B cell (primary cell): ENCODE measurements at regions not wholly inside any gene's neighbourhood (a gene's known extent, or its start where the extent isn't known, plus 50 kb on each side); places are given as distances from the start of the nearest gene placed in this dataset.

Experiments used
- ATAC-seq: fragments of 200-7000 bp; cut with Tn5 transposase; one replicate; pipeline ENCODE4 v1.10.0; 2021; ENCODE audit warnings: low read depth, mild to moderate bottlenecking, moderate number of reproducible peaks, moderate library complexity
- CTCF ChIA-PET: fragments of 350-600 bp; sonication (Branson Sonifier 250); formaldehyde crosslinking; loops from one replicate; lab custom pipeline; 2021; ENCODE audit warnings: antibody characterized with exemption, inconsistent platforms; lab: Charles Lee
- POLR2A ChIA-PET: fragments of 350-600 bp; sonication (Branson Sonifier 250); formaldehyde crosslinking; loops from one replicate; lab custom pipeline; 2021; ENCODE audit warnings: antibody characterized with exemption; lab: Charles Lee
- DNase-seq: peaks from one replicate; pipeline ENCODE4 v3.0.0; 2013
- H2AFZ ChIP-seq: 2 replicates; pipeline ENCODE4 v1.6.1; 2012; ENCODE audit warnings: mild to moderate bottlenecking, low read depth, low read length; ENCODE audit not compliant: insufficient read depth, poor library complexity, severe bottlenecking
- H3K27ac ChIP-seq, 2 donors: 1 replicate in 1 of 2; 2 replicates in 1 of 2; pipeline ENCODE4 v1.5.1; 2012 to 2013; ENCODE audit warnings: low read length in 2 of 2, mild to moderate bottlenecking in 2 of 2, moderate library complexity in 1 of 2
- H3K27me3 ChIP-seq, 4 experiments: fragments of 200-600 bp in 1 of 4; sonication (generic) in 1 of 4; replicated peaks in 1 of 4; 1 replicate in 2 of 4; 2 replicates in 2 of 4; pipeline versions ENCODE4 v1.6.1 to v1.7.0; 2013 to 2016; ENCODE audit warnings: low read length in 3 of 4, mild to moderate bottlenecking in 2 of 4, mixed read lengths in 1 of 4, moderate library complexity in 1 of 4; ENCODE audit not compliant: insufficient read depth in 4 of 4, control insufficient read depth in 3 of 4; ENCODE audit errors: control extremely low read depth in 1 of 4
- H3K36me3 ChIP-seq, 2 experiments: replicated peaks in 1 of 2; 1 replicate in 1 of 2; 2 replicates in 1 of 2; pipeline versions ENCODE4 v1.6.1 to v1.7.1; 2013; ENCODE audit warnings: low read length in 1 of 2; ENCODE audit not compliant: insufficient read depth in 2 of 2, control insufficient read depth in 1 of 2; ENCODE audit errors: control extremely low read depth in 1 of 2, extremely low read depth in 1 of 2
- H3K4me1 ChIP-seq, 2 donors: fragments of 200-600 bp in 1 of 2; sonication (generic) in 1 of 2; 1 replicate in 1 of 2; 2 replicates in 1 of 2; pipeline versions ENCODE4 v1.5.1 to v1.6.1; 2013 to 2017; ENCODE audit warnings: low read length in 2 of 2; ENCODE audit not compliant: control insufficient read depth in 2 of 2, insufficient read depth in 2 of 2
- H3K4me2 ChIP-seq: replicated peaks from 2 replicates; pipeline ENCODE3; 2012; ENCODE audit warnings: mild to moderate bottlenecking, low read depth, low read length; ENCODE audit not compliant: poor library complexity, severe bottlenecking
- H3K4me3 ChIP-seq, 5 experiments: fragments of 200-600 bp in 1 of 5; sonication (generic) in 1 of 5; 1 replicate in 3 of 5; 2 replicates in 2 of 5; pipeline versions ENCODE4 v1.5.1 to v1.7.0; 2011 to 2016; ENCODE audit warnings: low read length in 4 of 5, mild to moderate bottlenecking in 4 of 5, low read depth in 2 of 5, control low read depth in 1 of 5, moderate library complexity in 1 of 5; ENCODE audit not compliant: insufficient read depth in 1 of 5; ENCODE audit errors: control extremely low read depth in 1 of 5, extremely low read depth in 1 of 5
- H3K79me2 ChIP-seq: fragments of 200-600 bp; sonication (generic); one replicate; pipeline ENCODE4 v1.6.0; 2016; ENCODE audit warnings: low read length; ENCODE audit not compliant: control insufficient read depth, insufficient read depth
- H3K9ac ChIP-seq: fragments of 200-600 bp; sonication (generic); 2 replicates; pipeline ENCODE4 v1.6.1; 2017; ENCODE audit warnings: mild to moderate bottlenecking, low read length, moderate library complexity
- H3K9me3 ChIP-seq, 3 donors: one replicate each; pipeline versions ENCODE4 v1.6.1 to v1.7.1; 2013; ENCODE audit warnings: low read length in 2 of 3; ENCODE audit not compliant: control insufficient read depth in 2 of 3, insufficient read depth in 1 of 3; ENCODE audit errors: control extremely low read depth in 1 of 3
- H4K20me1 ChIP-seq: 2 replicates; pipeline ENCODE4 v1.6.0; 2012; ENCODE audit warnings: mild to moderate bottlenecking, low read length; ENCODE audit not compliant: insufficient read depth, control insufficient read depth, poor library complexity, severe bottlenecking
- H3K27ac Mint-ChIP-seq: one replicate; pipeline ENCODE4 v1.8.0; 2021; ENCODE audit warnings: mixed read lengths
- H3K27me3 Mint-ChIP-seq: one replicate; pipeline ENCODE4 v1.8.0; 2021; ENCODE audit warnings: mixed read lengths
- H3K4me1 Mint-ChIP-seq: one replicate; pipeline ENCODE4 v1.8.0; 2021; ENCODE audit warnings: mixed read lengths
- H3K4me3 Mint-ChIP-seq: one replicate; pipeline ENCODE4 v1.8.0; 2021; ENCODE audit warnings: mixed read lengths
- H3K9me3 Mint-ChIP-seq: one replicate; pipeline ENCODE4 v1.8.0; 2022; ENCODE audit warnings: mixed read lengths; ENCODE audit not compliant: insufficient read depth
- CTCF ChIP-seq: fragments of 200-600 bp; IDR thresholded peaks from one replicate; pipeline ENCODE4 v1.8.0; 2022; ENCODE audit warnings: antibody characterized with exemption, mild to moderate bottlenecking
- EZH2 ChIP-seq: IDR thresholded peaks from 2 replicates; pipeline ENCODE4 v1.6.1; 2012; ENCODE audit warnings: borderline replicate concordance, low read depth, mild to moderate bottlenecking, moderate library complexity, low read length; ENCODE audit not compliant: insufficient read depth, poor library complexity, severe bottlenecking
- WGBS: methylation state at CpG from one replicate; pipeline ENCODE4 v1.1.5; 2013; ENCODE audit warnings: missing lambda C conversion rate; ENCODE audit not compliant: insufficient coverage; 5-methylcytosine and 5-hydroxymethylcytosine counted together
- intact Hi-C: fragments of 100-400 bp; cut with micrococcal nuclease; formaldehyde crosslinking; loops from one replicate; pipeline ENCODE4 v1.10.0; 2022

- no peak overlapping the region for H3K9ac ChIP-seq
- no peak overlapping the region for H3K27ac ChIP-seq
- peaks cover 8% of the 10 kb centered on the region for H3K27me3 Mint-ChIP-seq
- no peaks in the 10 kb centered on the region for H3K79me2 ChIP-seq
- DNase-seq (no peak), ATAC-seq (no peak)
- H3K27ac Mint-ChIP-seq, result no peak overlapping the region
- no peaks in the 10 kb centered on the region for H4K20me1 ChIP-seq
- TF ChIP-seq EZH2 (no peak), CTCF (no peak)
- H2AFZ ChIP-seq, result no peak overlapping the region
- no peak overlapping the region for H3K4me2 ChIP-seq
- no peaks in the 10 kb centered on the region for H3K9me3 ChIP-seq
- no peak overlapping the region for H3K4me3 Mint-ChIP-seq
- WGBS, result 95% methylated on average over 9 of the region's 12 CpGs
- no peaks in the 10 kb centered on the region for H3K4me1 ChIP-seq
- no peaks in the 10 kb centered on the region for H3K4me1 Mint-ChIP-seq
- POLR2A ChIA-PET, result no interaction called here
- no peak overlapping the region for H3K4me3 ChIP-seq
- no peaks in the 10 kb centered on the region for H3K36me3 ChIP-seq
- CTCF ChIA-PET, result no interaction called here
- no peaks in the 10 kb centered on the region for H3K9me3 Mint-ChIP-seq
- peaks cover 0 to 4% (median 1%) of the 10 kb centered on the region in 4 experiments for H3K27me3 ChIP-seq
- intact Hi-C loops, result no loop called here
Measured at GRCh38 chr11:119876841-119877240, 147.8 kb upstream of the NECTIN1 start.

- H3K4me3 ChIP-seq, result no peak overlapping the region
- no peak overlapping the region for H2AFZ ChIP-seq
- peaks cover 0 to 7% (median 1%) of the 10 kb centered on the region in 4 experiments for H3K27me3 ChIP-seq
- TF ChIP-seq EZH2, result no peak
- no peak for TF ChIP-seq CTCF
- no peaks in the 10 kb centered on the region for H3K9me3 ChIP-seq
- no peak overlapping the region for H3K9ac ChIP-seq
- DNase-seq (no peak), ATAC-seq (no peak)
- ChIA-PET CTCF (no interaction called here), POLR2A (no interaction called here)
- peaks cover 8% of the 10 kb centered on the region for H3K27me3 Mint-ChIP-seq
- H3K4me1 ChIP-seq, result no peaks in the 10 kb centered on the region
- H3K4me2 ChIP-seq, result no peak overlapping the region
- H3K36me3 ChIP-seq, result no peaks in the 10 kb centered on the region
- H3K27ac Mint-ChIP-seq, result no peak overlapping the region
- intact Hi-C loops, result no loop called here
- H3K4me3 Mint-ChIP-seq, result no peak overlapping the region
- no peaks in the 10 kb centered on the region for H3K79me2 ChIP-seq
- H3K9me3 Mint-ChIP-seq, result no peaks in the 10 kb centered on the region
- 90% methylated on average over 4 of the region's 7 CpGs for WGBS
- H3K4me1 Mint-ChIP-seq, result no peaks in the 10 kb centered on the region
- H3K27ac ChIP-seq, result no peak overlapping the region
- H4K20me1 ChIP-seq, result no peaks in the 10 kb centered on the region
Measured at GRCh38 chr11:119875841-119876600, 147.0 kb upstream of the NECTIN1 start.
